Fibroblast of mammary gland (primary cell): ENCODE measurements at regions not wholly inside any gene's neighbourhood (a gene's known extent, or its start where the extent isn't known, plus 50 kb on each side); places are given as distances from the start of the nearest gene placed in this dataset.

Experiments
- DNase-seq: peaks from one replicate; pipeline ENCODE4 v3.0.0-alpha.2; 2010; ENCODE audit warnings: low read depth
- H3K4me3 ChIP-seq: 2 replicates; pipeline ENCODE4 v1.5.1; 2011; ENCODE audit warnings: low read depth, mild to moderate bottlenecking, low read length, moderate library complexity; ENCODE audit not compliant: control insufficient read depth
- TF ChIP-seq, protein P1 (sequence below): conservative IDR thresholded peaks from 2 replicates; pipeline ENCODE4 v1.5.1; 2011; ENCODE audit warnings: low read depth, low read length, inconsistent platforms; ENCODE audit not compliant: control insufficient read depth, insufficient read depth

DNA sequence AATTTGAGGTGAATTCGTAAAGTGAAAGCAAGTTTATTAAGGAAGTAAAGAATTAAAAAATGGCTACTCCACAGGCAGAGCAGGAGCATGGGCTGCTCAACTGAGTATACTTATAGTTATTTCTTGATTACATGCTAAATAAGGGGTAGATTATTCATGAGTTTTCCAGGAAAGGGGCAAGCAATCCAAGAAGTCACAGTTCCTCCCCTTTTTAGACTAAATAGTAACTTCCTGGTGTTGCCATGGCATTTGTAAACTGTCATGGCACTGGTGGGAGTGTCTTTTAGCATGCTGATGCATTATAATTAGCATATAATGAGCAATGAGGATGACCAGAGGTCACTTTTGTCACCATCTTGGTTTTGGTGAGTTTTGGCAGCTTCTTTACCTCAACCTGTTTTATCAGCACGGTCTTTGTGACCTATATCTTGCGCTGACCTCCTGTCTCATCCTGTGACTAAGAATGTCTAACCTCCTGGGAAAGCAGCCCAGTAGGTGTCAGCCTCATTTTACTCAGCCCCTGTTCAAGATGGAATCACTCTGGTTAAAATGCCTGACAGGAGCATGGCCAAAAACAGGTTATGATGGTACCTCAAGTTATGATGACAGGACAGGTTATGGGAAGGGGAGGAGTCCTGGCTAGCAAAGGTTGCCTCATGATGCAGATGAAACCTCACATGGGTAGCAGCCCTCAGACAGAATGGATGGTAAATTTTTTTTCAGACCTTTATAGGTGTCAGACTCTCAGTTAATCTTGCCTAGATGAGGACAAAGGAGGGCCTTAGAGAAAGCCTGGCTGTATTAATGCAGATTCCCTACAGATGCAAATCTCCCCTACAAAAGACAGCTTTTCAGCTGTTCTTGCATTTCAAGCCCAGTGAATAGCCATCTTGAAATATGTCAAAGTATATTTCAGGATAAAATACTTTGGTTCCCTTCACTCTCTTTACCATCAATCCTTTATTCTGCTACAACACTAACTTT, 49.7 kb downstream of the SIPA1L2 start:
- TF ChIP-seq, protein P1, sequence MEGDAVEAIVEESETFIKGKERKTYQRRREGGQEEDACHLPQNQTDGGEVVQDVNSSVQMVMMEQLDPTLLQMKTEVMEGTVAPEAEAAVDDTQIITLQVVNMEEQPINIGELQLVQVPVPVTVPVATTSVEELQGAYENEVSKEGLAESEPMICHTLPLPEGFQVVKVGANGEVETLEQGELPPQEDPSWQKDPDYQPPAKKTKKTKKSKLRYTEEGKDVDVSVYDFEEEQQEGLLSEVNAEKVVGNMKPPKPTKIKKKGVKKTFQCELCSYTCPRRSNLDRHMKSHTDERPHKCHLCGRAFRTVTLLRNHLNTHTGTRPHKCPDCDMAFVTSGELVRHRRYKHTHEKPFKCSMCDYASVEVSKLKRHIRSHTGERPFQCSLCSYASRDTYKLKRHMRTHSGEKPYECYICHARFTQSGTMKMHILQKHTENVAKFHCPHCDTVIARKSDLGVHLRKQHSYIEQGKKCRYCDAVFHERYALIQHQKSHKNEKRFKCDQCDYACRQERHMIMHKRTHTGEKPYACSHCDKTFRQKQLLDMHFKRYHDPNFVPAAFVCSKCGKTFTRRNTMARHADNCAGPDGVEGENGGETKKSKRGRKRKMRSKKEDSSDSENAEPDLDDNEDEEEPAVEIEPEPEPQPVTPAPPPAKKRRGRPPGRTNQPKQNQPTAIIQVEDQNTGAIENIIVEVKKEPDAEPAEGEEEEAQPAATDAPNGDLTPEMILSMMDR = no peak
- peak; percentile 24 for DNase-seq
- no peak overlapping the region for H3K4me3 ChIP-seq

DNA sequence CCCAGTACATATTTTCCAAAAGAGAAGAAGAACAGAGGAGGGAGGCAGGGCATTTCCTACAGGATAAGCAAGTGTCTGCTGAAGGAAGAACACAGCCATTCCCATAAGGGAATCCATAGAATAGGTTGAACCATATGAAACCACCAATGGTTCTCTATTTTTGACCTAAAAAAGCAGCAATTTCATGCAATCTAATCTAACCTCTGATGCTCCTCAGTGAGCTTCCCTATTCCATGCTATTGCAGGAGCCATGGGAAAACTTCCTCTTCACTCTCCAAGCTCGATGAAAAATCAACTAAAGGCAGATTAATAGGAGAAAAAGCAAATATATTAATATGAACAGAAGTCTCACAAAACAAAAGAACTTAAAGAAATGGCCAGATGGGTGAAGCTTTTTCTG, 50.5 kb downstream of the SIPA1L2 start:
- no peak overlapping the region for H3K4me3 ChIP-seq
- DNase-seq = no peak
- TF ChIP-seq, protein P1 = no peak

DNA sequence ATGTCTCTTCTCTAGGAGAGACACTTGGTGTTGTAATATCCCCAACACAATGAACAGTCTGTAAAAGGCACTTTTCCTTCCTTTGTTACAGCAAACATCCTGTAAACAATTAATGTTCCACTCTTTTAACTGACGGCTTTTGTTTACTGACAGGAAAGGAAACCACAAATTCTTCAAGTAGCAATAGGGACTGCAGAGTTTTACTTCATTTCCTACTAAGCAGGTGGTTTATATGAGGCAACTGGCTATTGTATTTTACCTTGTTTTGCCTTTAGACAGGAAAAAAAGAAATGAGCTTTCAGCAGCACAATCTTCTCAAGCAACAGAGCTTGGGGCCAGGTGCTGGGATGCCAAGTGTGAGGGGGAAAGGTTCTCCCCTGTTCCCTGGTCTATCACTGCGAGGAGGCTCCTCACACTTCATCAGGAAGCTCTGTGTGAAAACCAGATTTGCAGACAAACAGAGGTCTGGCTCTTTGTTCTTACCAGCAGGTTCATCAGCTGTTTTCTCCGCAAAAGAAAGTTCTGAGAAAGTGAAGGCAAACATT, 51.2 kb downstream of the SIPA1L2 start:
- H3K4me3 ChIP-seq = no peak overlapping the region
- TF ChIP-seq, protein P1 = no peak
- DNase-seq = no peak

DNA sequence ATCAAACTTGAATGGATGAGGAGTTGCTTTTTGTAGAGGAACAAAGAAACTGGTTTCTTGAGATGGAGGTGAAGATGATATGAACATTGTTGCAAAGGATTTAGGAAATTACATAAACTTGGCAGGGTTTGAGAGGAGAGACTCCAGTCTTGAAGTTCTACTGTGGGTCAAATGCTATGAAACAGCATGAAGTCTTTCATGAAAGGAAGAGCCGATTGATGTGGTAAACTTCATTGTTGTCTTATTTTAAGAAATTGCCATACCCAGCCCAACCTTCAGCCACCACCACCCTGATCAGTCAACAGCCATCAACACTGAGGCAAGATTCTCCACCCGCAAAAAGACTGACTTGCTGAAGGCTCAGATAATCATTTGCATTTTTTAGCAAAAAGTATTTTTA, 52.2 kb downstream of the SIPA1L2 start:
- DNase-seq = no peak
- H3K4me3 ChIP-seq = no peak overlapping the region
- TF ChIP-seq, protein P1 = no peak

DNA sequence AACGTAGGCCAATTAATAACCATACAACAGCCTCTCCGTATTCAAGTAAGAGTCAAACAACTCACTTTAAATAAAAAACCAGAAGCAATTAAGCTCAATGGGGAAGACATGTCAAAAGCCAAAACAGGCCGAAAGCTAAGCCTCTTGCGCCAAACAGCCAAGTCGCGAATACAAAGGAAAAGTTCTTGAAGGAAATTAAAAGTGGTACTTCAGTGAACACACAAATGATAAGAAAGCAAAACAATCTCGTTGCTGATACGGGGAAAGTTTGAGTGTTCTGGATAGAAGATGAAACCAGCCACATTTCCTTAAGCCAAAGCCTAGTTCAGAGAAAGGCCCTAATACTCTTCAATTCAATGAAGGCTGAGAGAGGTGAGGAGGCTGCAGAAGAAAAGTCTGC, 53.4 kb downstream of the SIPA1L2 start:
- TF ChIP-seq, protein P1 = no peak
- no peak overlapping the region for H3K4me3 ChIP-seq
- no peak for DNase-seq

DNA sequence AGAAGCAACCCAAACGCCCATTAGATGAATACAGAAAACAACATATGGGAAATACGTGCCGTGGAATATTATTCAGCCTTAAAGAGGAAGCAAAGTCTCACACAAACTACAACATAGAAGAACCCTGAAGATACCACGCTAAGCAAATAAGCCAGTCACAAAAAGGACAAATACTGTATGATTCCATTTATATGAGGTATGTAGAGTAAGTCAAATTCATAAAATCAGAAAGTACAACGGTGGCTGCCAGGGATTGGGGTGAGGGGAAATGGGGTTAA, 54.2 kb downstream of the SIPA1L2 start:
- no peak overlapping the region for H3K4me3 ChIP-seq
- no peak for DNase-seq
- TF ChIP-seq, protein P1 = no peak
